GM12878 (cell line): ENCODE measurements at regions not wholly inside any gene's neighbourhood (a gene's known extent, or its start where the extent isn't known, plus 50 kb on each side); places are given as distances from the start of the nearest gene placed in this dataset.

Experiments used
- ATAC-seq: fragments of 200-7000 bp; cut with Tn5 transposase; 3 replicates; pipeline ENCODE4 v1.9.1; 2020; ENCODE audit warnings: mild to moderate bottlenecking, moderate library complexity
- BruUV-seq: library from RNA; stranded (reverse); fragments of 400-500 nt; replicated peaks from 2 replicates; lab custom pipeline; 2021; lab: Mats Ljungman, UMichigan
- CTCF ChIA-PET: fragments of 300-600 bp; sonication (Branson Sonifier 250); formaldehyde crosslinking; extraction: SDS; loops from one replicate; lab custom pipeline; 2021; ENCODE audit warnings: inconsistent platforms; lab: Yijun Ruan, JAX
- POLR2A ChIA-PET: fragments of 350-600 bp; formaldehyde crosslinking; extraction: SDS; loops from one replicate; lab custom pipeline; 2021; ENCODE audit warnings: inconsistent platforms; lab: Charles Lee
- RAD21 ChIA-PET: fragments of 300-600 bp; sonication (Branson Sonifier 250); formaldehyde crosslinking; loops from one replicate; lab custom pipeline; 2023; ENCODE audit warnings: antibody characterized with exemption; ENCODE audit not compliant: unreplicated experiment; lab: Charles Lee
- SMC1A ChIA-PET: fragments of 300-600 bp; sonication (Branson Sonifier 250); formaldehyde crosslinking; loops from one replicate; lab custom pipeline; 2023; ENCODE audit not compliant: unreplicated experiment, uncharacterized antibody; lab: Charles Lee
- DNase-seq: peaks from one replicate; pipeline ENCODE4 v3.0.0-alpha.2; 2011; ENCODE audit warnings: low read depth, low spot score
- FAIRE-seq: peaks from 3 replicates; lab custom pipeline; 2011; peaks lifted over from hg19 to GRCh38; lab: Jason Lieb, UNC
- H2AFZ ChIP-seq: 2 replicates; pipeline ENCODE4 v1.6.0; 2011; ENCODE audit warnings: low read depth, low read length, control low read depth; ENCODE audit not compliant: control insufficient read depth
- H3K27ac ChIP-seq: 2 replicates; pipeline ENCODE4 v1.5.1; 2011; ENCODE audit warnings: control low read depth; ENCODE audit not compliant: control insufficient read depth, insufficient read depth
- H3K27me3 ChIP-seq, 2 experiments: replicated peaks in 1 of 2; 2 replicates each; pipeline versions ENCODE4 v1.6.0 to v1.6.1; 2011; ENCODE audit warnings: low read length in 1 of 2; ENCODE audit not compliant: control insufficient read depth in 2 of 2, insufficient read depth in 2 of 2
- H3K36me3 ChIP-seq, 2 experiments: 2 replicates each; pipeline ENCODE4 v1.5.1; 2011; ENCODE audit warnings: low read length in 1 of 2; ENCODE audit not compliant: control insufficient read depth in 2 of 2, insufficient read depth in 2 of 2
- H3K4me1 ChIP-seq: 2 replicates; pipeline ENCODE4 v1.6.1; 2011; ENCODE audit warnings: mild to moderate bottlenecking, low read length, moderate library complexity, mixed read lengths; ENCODE audit not compliant: control insufficient read depth, insufficient read depth
- H3K4me2 ChIP-seq: 2 replicates; pipeline ENCODE4 v1.6.0; 2011; ENCODE audit warnings: control low read depth; ENCODE audit not compliant: control insufficient read depth, insufficient read depth
- H3K4me3 ChIP-seq: fragments of 200-600 bp; sonication (generic); 2 replicates; pipeline ENCODE4 v1.5.1; 2016
- H3K79me2 ChIP-seq: 2 replicates; pipeline ENCODE4 v1.6.0; 2011; ENCODE audit warnings: low read length; ENCODE audit not compliant: control insufficient read depth, insufficient read depth
- H3K9ac ChIP-seq: 2 replicates; pipeline ENCODE4 v1.8.0; 2011; ENCODE audit warnings: low read length, control low read depth, mixed read lengths; ENCODE audit not compliant: control insufficient read depth, insufficient read depth
- H3K9me3 ChIP-seq: replicated peaks from 3 replicates; pipeline ENCODE4 v1.5.1; 2011; ENCODE audit warnings: mild to moderate bottlenecking, low read length; ENCODE audit not compliant: control insufficient read depth, insufficient read depth
- H4K20me1 ChIP-seq: 2 replicates; pipeline ENCODE4 v1.6.0; 2011; ENCODE audit not compliant: control insufficient read depth, insufficient read depth
- CBX5 ChIP-seq: sonication (generic); IDR thresholded peaks from 2 replicates; pipeline ENCODE4 v1.6.1; 2016; ENCODE audit warnings: low read depth, moderate library complexity, mild to moderate bottlenecking, inconsistent platforms
- EED ChIP-seq: sonication (generic); IDR thresholded peaks from 2 replicates; pipeline ENCODE4 v1.6.1; 2016; ENCODE audit warnings: antibody characterized with exemption, low read depth
- ESRRA ChIP-seq: IDR thresholded peaks from 2 replicates; pipeline ENCODE4 v1.6.1; 2012; ENCODE audit warnings: mild to moderate bottlenecking, low read length, improper control_type of control experiment
- JUND ChIP-seq: IDR thresholded peaks from 2 replicates; pipeline ENCODE4 v1.6.1; 2012; ENCODE audit warnings: low read depth, mild to moderate bottlenecking, low read length, improper control_type of control experiment, moderate library complexity
- MYC ChIP-seq: IDR thresholded peaks from 2 replicates; pipeline ENCODE4 v1.6.1; 2011; ENCODE audit warnings: mild to moderate bottlenecking, low read length, moderate library complexity, inconsistent platforms; ENCODE audit not compliant: insufficient read depth, insufficient replicate concordance, insufficient read length, severe bottlenecking
- NBN ChIP-seq: fragments of 450-650 bp; IDR thresholded peaks from 2 replicates; pipeline ENCODE4 v1.6.1; 2016
- NRF1 ChIP-seq: conservative IDR thresholded peaks from 2 replicates; pipeline ENCODE4 v1.6.1; 2011; ENCODE audit warnings: mild to moderate bottlenecking, low read depth, low read length, improper control_type of control experiment
- PAX5 ChIP-seq: IDR thresholded peaks from 2 replicates; pipeline ENCODE4 v1.6.1; 2011; ENCODE audit warnings: low read depth, low read length, borderline replicate concordance
- PML ChIP-seq: IDR thresholded peaks from 2 replicates; pipeline ENCODE4 v1.6.1; 2012; ENCODE audit warnings: low read length, inconsistent platforms
- RBBP5 ChIP-seq: fragments of 200-600 bp; sonication (generic); conservative IDR thresholded peaks from 2 replicates; pipeline ENCODE4 v1.6.1; 2016
- RCOR1 ChIP-seq: conservative IDR thresholded peaks from 2 replicates; pipeline ENCODE4 v1.6.1; 2012; ENCODE audit warnings: low read depth, low read length, improper control_type of control experiment
- SREBF1 ChIP-seq: IDR thresholded peaks from 2 replicates; pipeline ENCODE4 v1.6.1; 2012; ENCODE audit warnings: mild to moderate bottlenecking, low read length
- TCF3 ChIP-seq: IDR thresholded peaks from 2 replicates; pipeline ENCODE4 v1.6.1; 2012; ENCODE audit warnings: low read depth, mild to moderate bottlenecking, low read length, borderline replicate concordance; ENCODE audit not compliant: insufficient read depth
- ZNF687 ChIP-seq: fragments of 450-650 bp; IDR thresholded peaks from 2 replicates; pipeline ENCODE4 v1.6.1; 2017; ENCODE audit warnings: mild to moderate bottlenecking, moderate library complexity
- in situ Hi-C: fragments of 300-500 bp; cut with MboI; formaldehyde crosslinking; loops from 9 replicates; pipeline ENCODE4 v1.14.3; 2018; ENCODE audit warnings: mixed read lengths
- intact Hi-C: fragments of 100-400 bp; cut with micrococcal nuclease; formaldehyde crosslinking; loops from one replicate; pipeline ENCODE4 v1.14.2; 2022; ENCODE audit not compliant: unreplicated experiment
- TF ChIP-seq, protein P1 (sequence below): fragments of 450-650 bp; IDR thresholded peaks from 2 replicates; pipeline ENCODE4 v1.6.1; 2016; ENCODE audit warnings: mild to moderate bottlenecking
- TF ChIP-seq, protein P2 (sequence below): IDR thresholded peaks from 2 replicates; pipeline ENCODE4 v1.6.1; 2011; ENCODE audit warnings: low read depth, mild to moderate bottlenecking, low read length, moderate library complexity, borderline replicate concordance; ENCODE audit errors: extremely low read depth
- TF ChIP-seq, protein P3 (sequence below): IDR thresholded peaks from 2 replicates; pipeline ENCODE4 v1.6.1; 2012; ENCODE audit warnings: mild to moderate bottlenecking, low read depth, low read length

GRCh38 chr14:48319823-48320222 lies 644.4 kb upstream of the MDGA2 start:
- ChIA-PET RAD21 (no interaction called here), POLR2A (no interaction called here), CTCF (no interaction called here), SMC1A (no interaction called here)
- TF ChIP-seq RBBP5 (no peak), RCOR1 (no peak), ESRRA (no peak), JUND (no peak), SREBF1 (no peak), ZNF687 (no peak), NRF1 (no peak), NBN (no peak), MYC (no peak), EED (no peak), PML (no peak), TCF3 (no peak), PAX5 (no peak), CBX5 (no peak)
- TF ChIP-seq, protein P1, sequence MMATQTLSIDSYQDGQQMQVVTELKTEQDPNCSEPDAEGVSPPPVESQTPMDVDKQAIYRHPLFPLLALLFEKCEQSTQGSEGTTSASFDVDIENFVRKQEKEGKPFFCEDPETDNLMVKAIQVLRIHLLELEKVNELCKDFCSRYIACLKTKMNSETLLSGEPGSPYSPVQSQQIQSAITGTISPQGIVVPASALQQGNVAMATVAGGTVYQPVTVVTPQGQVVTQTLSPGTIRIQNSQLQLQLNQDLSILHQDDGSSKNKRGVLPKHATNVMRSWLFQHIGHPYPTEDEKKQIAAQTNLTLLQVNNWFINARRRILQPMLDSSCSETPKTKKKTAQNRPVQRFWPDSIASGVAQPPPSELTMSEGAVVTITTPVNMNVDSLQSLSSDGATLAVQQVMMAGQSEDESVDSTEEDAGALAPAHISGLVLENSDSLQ, result no peak
- TF ChIP-seq, protein P2, sequence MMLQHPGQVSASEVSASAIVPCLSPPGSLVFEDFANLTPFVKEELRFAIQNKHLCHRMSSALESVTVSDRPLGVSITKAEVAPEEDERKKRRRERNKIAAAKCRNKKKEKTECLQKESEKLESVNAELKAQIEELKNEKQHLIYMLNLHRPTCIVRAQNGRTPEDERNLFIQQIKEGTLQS, result no peak
- TF ChIP-seq, protein P3, sequence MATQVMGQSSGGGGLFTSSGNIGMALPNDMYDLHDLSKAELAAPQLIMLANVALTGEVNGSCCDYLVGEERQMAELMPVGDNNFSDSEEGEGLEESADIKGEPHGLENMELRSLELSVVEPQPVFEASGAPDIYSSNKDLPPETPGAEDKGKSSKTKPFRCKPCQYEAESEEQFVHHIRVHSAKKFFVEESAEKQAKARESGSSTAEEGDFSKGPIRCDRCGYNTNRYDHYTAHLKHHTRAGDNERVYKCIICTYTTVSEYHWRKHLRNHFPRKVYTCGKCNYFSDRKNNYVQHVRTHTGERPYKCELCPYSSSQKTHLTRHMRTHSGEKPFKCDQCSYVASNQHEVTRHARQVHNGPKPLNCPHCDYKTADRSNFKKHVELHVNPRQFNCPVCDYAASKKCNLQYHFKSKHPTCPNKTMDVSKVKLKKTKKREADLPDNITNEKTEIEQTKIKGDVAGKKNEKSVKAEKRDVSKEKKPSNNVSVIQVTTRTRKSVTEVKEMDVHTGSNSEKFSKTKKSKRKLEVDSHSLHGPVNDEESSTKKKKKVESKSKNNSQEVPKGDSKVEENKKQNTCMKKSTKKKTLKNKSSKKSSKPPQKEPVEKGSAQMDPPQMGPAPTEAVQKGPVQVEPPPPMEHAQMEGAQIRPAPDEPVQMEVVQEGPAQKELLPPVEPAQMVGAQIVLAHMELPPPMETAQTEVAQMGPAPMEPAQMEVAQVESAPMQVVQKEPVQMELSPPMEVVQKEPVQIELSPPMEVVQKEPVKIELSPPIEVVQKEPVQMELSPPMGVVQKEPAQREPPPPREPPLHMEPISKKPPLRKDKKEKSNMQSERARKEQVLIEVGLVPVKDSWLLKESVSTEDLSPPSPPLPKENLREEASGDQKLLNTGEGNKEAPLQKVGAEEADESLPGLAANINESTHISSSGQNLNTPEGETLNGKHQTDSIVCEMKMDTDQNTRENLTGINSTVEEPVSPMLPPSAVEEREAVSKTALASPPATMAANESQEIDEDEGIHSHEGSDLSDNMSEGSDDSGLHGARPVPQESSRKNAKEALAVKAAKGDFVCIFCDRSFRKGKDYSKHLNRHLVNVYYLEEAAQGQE, result no peak
- ATAC-seq, result no peak
- BruUV-seq, result no TSS peak
- no peaks in the 10 kb centered on the region for H4K20me1 ChIP-seq
- H3K27ac ChIP-seq, result no peak overlapping the region
- no peak overlapping the region for H3K4me3 ChIP-seq
- no peak overlapping the region for H2AFZ ChIP-seq
- no peak overlapping the region for H3K9ac ChIP-seq
- no peaks in the 10 kb centered on the region for H3K27me3 ChIP-seq
- no peaks in the 10 kb centered on the region for H3K79me2 ChIP-seq
- intact Hi-C loops, result no loop called here
- H3K9me3 ChIP-seq, result no peaks in the 10 kb centered on the region
- H3K4me1 ChIP-seq, result no peaks in the 10 kb centered on the region
- H3K4me2 ChIP-seq, result no peak overlapping the region
- in situ Hi-C loops, result no loop called here
- no peak for DNase-seq
- no peak for FAIRE-seq
- H3K36me3 ChIP-seq, result no peaks in the 10 kb centered on the region
